Kidney glomerular epithelial cell (primary cell): ENCODE measurements at regions not wholly inside any gene's neighbourhood (a gene's known extent, or its start where the extent isn't known, plus 50 kb on each side); places are given as distances from the start of the nearest gene placed in this dataset.
"Not testable (repeated sequence)": the region's sequence is repeated elsewhere in the genome, so short reads cannot be mapped to it uniquely, and the experiment has no call there.

Experiments
- DNase-seq: peaks from one replicate; lab custom pipeline; 2025; lab: John Stamatoyannopoulos, UW

GRCh38 chr2:168300460-168300859 is 53.1 kb upstream of the STK39 start:
- DNase-seq, result no peak

- DNase-seq, result no peak
These were observed 56.8 kb upstream of the STK39 start for GRCh38 chr2:168304024-168304681.

DNA sequence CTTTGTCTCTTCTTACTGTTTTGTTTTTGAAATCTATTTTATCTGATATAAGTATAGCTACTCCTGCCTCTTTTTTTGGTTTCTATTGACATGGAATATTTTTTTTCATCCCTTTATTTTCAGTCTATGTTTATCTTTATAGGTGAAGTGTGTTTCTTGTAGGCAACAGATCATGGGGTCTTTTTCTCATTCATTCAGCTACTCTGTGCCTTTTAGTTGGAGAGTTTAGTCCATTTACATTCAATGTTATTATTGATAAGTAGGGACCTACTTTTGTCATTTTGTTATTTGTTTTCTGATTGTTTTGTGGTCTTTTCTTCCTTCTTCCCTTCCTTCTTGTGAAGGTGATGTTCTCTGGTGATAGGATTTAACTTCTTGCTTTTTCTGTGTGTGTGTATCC is 60.0 kb upstream of the STK39 start:
- no peak for DNase-seq

DNA sequence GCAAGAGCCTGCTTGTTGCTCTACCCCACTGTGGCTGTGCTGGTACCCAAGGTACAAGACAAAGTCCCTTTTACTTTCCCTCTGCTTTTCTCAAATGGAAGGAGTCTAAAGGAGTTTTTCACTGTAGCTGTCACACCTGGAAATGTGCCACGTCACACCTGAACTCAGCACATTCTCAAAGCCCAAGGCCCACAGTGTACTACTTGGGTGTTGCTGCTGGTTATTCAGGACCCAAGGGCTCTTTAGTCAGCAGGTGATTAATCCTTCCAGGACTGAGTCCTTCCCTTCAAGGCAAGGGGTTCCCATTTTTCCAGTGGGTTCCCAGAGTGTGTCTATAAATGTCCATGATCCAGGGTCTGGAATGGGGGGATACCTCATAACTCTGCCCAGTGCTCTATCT is 63.2 kb upstream of the STK39 start:
- DNase-seq, result no peak

DNA sequence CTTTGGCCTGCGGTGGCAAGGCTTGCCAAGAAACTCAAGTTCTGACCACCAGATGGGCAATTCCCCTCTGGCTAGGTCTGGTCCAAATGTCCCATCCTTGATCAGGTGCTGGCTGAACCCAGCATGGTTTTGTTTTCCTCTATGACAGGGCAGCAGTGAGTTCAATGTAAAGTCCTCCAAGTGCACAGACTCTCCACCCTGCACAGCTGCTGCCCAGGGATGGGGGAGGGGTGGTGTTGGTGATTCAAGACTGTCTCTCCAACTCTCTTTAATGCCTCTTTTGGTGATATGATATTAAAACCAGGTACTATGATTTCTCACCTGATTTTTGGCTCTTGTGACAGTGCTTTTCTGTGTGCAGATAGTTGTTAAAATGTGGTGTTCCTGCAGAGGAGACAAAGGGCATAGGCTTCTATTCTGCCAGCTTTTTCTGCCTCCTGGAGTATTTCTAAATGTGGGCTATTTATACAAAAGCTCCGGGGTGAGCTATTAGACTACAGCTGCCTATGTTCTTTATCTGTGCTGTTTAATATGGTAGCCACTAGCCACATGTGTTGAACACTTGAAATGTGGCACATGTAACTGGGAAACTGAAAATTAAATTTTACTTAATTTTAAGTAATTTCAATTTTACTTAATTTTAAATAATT is 64.0 kb upstream of the STK39 start:
- DNase-seq, result no peak

GRCh38 chr2:168312036-168312822 is 64.8 kb upstream of the STK39 start:
- DNase-seq, result no peak

DNA sequence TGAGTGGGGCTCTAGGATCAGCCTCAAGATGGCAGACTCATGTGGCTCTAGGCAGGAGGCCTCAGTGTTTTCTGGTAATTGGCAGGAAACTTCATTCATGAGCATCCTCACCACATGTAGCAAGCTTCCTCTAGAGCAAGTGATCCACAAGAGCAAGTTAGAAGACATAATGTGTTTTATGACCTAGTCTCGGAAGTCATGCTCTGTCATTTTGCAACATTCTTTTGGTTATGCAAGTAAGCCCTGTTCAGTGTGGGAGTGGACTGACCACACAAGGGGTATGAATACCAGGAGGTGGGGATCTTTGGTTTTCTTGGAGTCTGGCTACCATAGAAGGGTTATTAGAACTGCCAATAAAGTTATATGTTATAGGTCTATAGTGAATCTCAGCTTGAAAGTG is 66.8 kb upstream of the STK39 start:
- no peak for DNase-seq

- no peak for DNase-seq
These were observed 68.1 kb upstream of the STK39 start for GRCh38 chr2:168315331-168316072.

DNA sequence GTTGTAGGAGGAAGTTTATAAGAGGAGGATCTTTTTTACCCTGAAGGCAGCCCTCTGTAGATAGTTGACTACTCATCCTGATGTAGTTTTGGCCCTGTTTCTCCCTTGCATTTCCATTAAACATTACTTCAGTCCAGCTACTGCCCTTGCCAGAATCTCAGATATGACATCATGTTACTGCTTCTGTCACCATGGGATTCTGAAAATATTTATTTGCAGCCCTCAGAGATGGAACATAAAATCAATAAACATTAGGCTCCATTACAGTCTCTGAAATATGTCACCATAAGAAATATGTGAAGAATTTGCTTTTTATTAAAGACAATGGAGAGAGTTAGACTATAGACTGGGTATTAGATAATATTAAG is 68.7 kb upstream of the STK39 start:
- DNase-seq, result no peak

DNA sequence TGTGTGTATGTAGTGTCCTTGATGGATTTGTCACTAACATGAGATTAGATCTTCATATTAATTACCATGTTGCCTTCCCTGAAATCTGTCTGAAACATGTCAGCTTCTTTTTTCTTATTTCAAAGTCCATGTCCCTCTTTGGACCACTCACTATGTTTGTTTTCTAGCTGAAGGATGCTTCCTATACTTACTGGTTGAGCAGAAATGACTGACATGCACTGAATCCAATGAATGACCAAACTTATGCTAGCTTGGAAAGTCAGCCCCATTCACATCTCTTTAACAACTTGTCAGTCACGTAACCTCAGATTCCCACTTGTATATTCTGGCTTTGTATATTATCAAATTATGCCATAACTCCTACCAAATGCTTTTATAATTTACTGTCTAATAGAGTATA is 69.9 kb upstream of the STK39 start:
- no peak for DNase-seq

GRCh38 chr2:168320267-168320666 is 72.9 kb upstream of the STK39 start:
- DNase-seq, result no peak

DNA sequence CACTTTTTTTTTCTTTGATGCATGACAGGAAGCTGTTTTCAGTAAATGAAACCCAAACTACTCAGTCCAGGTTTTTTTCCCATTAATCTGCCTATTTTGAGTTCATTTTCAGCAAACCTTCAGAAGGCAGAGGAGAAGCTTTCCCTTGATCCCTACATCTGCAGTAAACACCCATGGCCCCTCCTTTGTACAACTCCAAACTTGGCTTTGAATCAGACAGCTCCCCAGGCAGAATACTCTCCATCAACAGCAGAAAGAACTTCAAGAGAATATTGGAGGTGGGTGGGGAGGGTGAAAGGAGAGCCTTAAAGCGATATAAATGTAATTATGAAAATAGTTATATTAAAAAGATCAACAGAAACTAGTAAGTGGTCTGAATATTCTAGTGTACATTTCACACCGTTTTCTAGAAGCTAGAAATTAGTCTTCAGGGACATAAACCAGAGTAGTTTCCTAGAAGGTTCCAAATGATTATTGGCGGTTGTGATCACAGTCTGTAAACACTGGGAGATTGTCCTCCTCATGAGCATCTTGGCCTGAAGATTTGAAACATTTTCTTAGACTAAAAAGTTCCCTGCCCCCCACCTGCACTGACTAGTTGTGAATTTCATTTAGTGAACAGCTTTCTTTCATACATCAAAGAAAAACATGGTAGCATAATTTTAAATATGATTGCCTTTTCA is 75.1 kb upstream of the STK39 start:
- no peak for DNase-seq

- peak; percentile 28 for DNase-seq
These were observed 76.2 kb upstream of the STK39 start for GRCh38 chr2:168323529-168324021.

- DNase-seq, result no peak
These were observed 79.2 kb upstream of the STK39 start for GRCh38 chr2:168326572-168326971.

DNA sequence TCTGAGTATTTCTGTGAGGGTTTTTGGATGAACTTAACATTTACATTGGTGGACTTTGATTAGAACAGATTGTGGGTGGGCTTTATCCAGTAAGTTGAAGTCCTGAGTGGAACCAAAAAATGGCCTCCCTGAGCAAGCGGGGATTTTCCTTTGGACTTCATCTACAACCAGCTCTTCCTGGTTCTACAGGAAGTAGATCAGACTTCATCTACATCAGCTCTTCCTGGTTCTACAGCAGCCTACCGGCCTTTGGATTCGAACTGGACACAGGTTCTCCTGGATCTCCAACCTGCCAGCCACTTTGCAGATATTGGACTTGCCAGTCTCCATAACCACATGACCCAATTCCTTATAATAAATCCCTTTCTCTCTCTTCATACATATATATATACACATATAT is 79.9 kb upstream of the STK39 start:
- no peak for DNase-seq

DNA sequence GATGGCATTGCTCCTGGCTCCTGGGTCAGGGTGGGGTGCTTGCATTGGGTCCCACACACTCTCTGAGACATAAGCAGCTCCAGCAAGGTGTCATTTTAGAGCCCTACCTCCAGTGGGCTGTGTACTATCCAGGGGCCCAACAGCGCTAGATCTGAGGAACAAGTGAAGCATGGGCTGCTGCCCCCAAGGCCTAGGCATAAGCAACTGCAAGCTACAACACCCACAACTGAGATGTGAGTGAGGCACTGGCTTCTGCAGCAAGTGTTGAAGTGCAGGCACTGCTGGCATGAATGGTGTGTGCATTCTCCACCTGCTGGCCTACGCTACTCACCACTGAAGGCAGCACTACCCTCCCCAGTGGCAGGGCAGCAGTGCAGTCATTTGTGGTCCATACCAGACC is 81.0 kb upstream of the STK39 start:
- no peak for DNase-seq

DNA sequence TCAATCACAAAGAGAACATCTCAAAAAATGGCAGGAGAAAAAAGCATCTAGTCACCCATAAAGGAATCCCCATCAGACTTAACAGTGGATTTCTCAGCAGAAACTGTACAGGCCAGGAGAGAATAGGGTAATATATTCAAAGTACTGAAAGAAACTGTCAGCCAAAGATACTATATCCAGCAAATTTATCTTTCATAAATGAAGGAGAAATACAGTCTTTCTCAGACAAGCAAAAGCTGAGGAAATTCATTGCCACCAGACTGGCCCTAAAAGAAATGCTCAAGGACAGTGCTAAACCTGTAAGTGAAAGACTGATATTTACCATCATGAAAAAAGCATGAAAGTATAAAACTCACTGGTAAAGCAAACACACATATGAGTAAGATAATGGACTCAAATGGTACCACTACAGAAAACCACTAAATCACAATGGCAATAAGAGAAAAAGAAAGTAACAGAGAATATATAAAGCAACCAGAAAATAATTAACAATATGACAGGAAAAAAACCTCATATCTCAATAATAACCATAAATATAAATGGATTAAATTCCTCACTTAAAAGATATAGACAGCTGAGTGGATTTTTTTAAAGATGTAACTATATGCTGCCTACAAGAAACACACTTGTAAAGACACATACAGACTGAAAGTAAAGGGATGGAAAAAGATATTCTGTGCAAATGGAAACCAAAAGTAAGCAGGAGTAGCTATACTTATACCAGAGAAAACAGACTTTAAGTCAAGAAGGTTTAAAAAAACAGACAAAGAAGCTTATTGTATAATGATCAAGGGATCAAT is 83.4 kb upstream of the STK39 start:
- no peak for DNase-seq

DNA sequence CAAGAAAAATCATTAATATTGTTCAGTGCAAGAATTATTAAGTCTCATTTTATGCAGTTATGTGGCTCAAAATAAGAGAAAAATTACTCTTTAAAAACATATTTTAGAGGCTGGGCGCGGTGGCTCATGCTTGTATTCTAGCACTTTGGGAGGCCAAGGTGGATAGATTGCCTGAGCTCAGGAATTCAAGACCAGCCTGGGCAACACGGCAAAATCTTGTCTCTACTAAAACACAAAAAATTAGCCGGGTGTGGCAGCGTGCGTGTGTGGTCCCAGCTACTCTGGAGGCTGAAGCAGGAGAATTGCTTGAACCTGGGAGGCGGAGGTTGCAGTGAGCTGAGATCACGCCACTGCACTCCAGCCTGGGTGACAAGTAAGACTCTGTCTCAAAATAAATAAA is 87.9 kb upstream of the STK39 start:
- not testable (repeated sequence) for DNase-seq

DNA sequence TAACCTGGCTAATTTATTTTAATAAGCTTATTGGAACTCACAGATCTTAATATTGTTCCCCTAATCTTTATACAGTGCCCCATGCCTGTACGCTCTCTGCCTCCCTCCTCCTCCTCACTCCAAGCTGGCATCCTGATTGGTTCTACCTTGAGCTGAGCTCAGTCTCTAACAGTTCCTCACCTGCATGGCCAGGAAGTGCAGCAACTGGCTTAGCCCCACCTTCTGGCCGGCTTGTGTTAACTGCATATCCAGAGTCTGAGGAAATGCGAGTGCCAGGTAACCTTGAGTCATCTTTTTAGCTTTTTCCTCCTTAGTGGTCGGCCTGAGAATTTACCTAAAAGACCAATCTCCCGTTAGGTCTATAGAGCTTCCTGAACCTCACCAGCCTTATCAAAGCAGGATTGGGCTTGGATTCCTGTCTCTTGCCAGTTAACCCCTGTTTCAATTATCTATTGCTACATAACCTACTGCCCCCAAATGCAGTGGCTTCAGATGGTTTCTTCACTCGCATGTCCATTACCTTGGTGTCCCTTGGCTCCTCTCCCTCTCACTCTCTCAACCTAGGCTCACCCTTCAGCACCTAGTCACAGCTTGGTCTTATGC is 89.5 kb upstream of the STK39 start:
- DNase-seq, result peak; percentile 14

- no peak for DNase-seq
These were observed 90.9 kb upstream of the STK39 start for GRCh38 chr2:168338292-168338691.
